Smooth muscle cell (in vitro differentiated cells): ENCODE measurements at regions not wholly inside any gene's neighbourhood (a gene's known extent, or its start where the extent isn't known, plus 50 kb on each side); places are given as distances from the start of the nearest gene placed in this dataset.

ENCODE experiments used
- DNase-seq: peaks from one replicate; lab custom pipeline; 2025; ENCODE audit not compliant: unreplicated experiment; lab: John Stamatoyannopoulos, UW
- H2AFZ ChIP-seq: fragments of 200-600 bp; sonication (generic); 2 replicates; pipeline ENCODE4 v1.6.0; 2016; ENCODE audit warnings: antibody characterized with exemption, low read depth, mild to moderate bottlenecking
- H3F3A ChIP-seq: fragments of 200-600 bp; sonication (generic); 2 replicates; pipeline ENCODE4 v1.6.0; 2017; ENCODE audit warnings: antibody characterized with exemption, low read depth
- H3K27ac ChIP-seq: fragments of 200-600 bp; sonication (generic); 2 replicates; pipeline ENCODE4 v1.5.1; 2016; ENCODE audit warnings: low read depth, mild to moderate bottlenecking
- H3K27me3 ChIP-seq: fragments of 200-600 bp; sonication (generic); 2 replicates; pipeline ENCODE4 v1.6.1; 2016; ENCODE audit warnings: low read depth, mild to moderate bottlenecking
- H3K36me3 ChIP-seq: fragments of 200-600 bp; sonication (generic); 2 replicates; pipeline ENCODE4 v1.5.1; 2016; ENCODE audit warnings: low read depth
- H3K4me1 ChIP-seq: fragments of 200-600 bp; sonication (generic); 2 replicates; pipeline ENCODE4 v1.5.1; 2016; ENCODE audit warnings: low read depth
- H3K4me2 ChIP-seq: fragments of 200-600 bp; sonication (generic); 2 replicates; pipeline ENCODE4 v1.6.0; 2016; ENCODE audit warnings: mild to moderate bottlenecking
- H3K4me3 ChIP-seq: fragments of 200-600 bp; sonication (generic); 2 replicates; pipeline ENCODE4 v1.5.1; 2016; ENCODE audit warnings: mild to moderate bottlenecking
- H3K79me2 ChIP-seq: fragments of 200-600 bp; sonication (generic); 2 replicates; pipeline ENCODE4 v1.6.0; 2016; ENCODE audit warnings: low read depth, mild to moderate bottlenecking
- H3K9ac ChIP-seq: fragments of 200-600 bp; sonication (generic); 2 replicates; pipeline ENCODE4 v1.6.0; 2016; ENCODE audit warnings: low read depth
- H3K9me3 ChIP-seq: fragments of 200-600 bp; sonication (generic); replicated peaks from 2 replicates; pipeline ENCODE4 v1.5.1; 2016; ENCODE audit warnings: low read depth
- H4K20me1 ChIP-seq: fragments of 200-600 bp; sonication (generic); 2 replicates; pipeline ENCODE4 v1.6.0; 2016; ENCODE audit warnings: low read depth
- CTCF ChIP-seq: fragments of 200-600 bp; sonication (generic); IDR thresholded peaks from 2 replicates; pipeline ENCODE4 v1.5.1; 2017; ENCODE audit warnings: borderline replicate concordance, mild to moderate bottlenecking, antibody characterized with exemption; ENCODE audit not compliant: insufficient read depth, poor library complexity, severe bottlenecking
- WGBS: methylation state at CpG from one replicate; pipeline ENCODE4 v1.1.7; 2016; ENCODE audit warnings: low lambda C conversion rate; 5-methylcytosine and 5-hydroxymethylcytosine counted together

- Histone ChIP-seq H3K4me3 (no peak overlapping the region), H3K36me3 (no peaks in the 10 kb centered on the region), H3K27ac (no peak overlapping the region), H3K9ac (no peak overlapping the region), H3K9me3 (no peaks in the 10 kb centered on the region), H3K79me2 (no peaks in the 10 kb centered on the region), H3F3A (no peaks in the 10 kb centered on the region), H3K4me1 (no peaks in the 10 kb centered on the region), H4K20me1 (no peaks in the 10 kb centered on the region), H3K4me2 (no peak overlapping the region), H3K27me3 (no peaks in the 10 kb centered on the region), H2AFZ (no peak overlapping the region)
- TF ChIP-seq CTCF = peak; percentile 44
- DNase-seq = no peak
- WGBS = 3% methylated on average over 1 of the region's 1 CpG
Measured at GRCh38 chr20:22974354-22974753, 60.8 kb upstream of the SSTR4 start.

- WGBS = 86% methylated on average over 4 of the region's 4 CpGs
Measured at GRCh38 chr20:22977047-22977785, 57.9 kb upstream of the SSTR4 start.

GRCh38 chr20:22984008-22984407 is 51.1 kb upstream of the SSTR4 start:
- 86% methylated on average over 4 of the region's 4 CpGs for WGBS
- no peaks in the 10 kb centered on the region for H3F3A ChIP-seq
- no peak overlapping the region for H3K9ac ChIP-seq
- H2AFZ ChIP-seq = no peak overlapping the region
- no peaks in the 10 kb centered on the region for H3K9me3 ChIP-seq
- no peaks in the 10 kb centered on the region for H3K4me1 ChIP-seq
- no peaks in the 10 kb centered on the region for H3K27me3 ChIP-seq
- TF ChIP-seq CTCF = no peak
- no peaks in the 10 kb centered on the region for H3K79me2 ChIP-seq
- no peaks in the 10 kb centered on the region for H4K20me1 ChIP-seq
- H3K27ac ChIP-seq = no peak overlapping the region
- no peak overlapping the region for H3K4me3 ChIP-seq
- no peaks in the 10 kb centered on the region for H3K36me3 ChIP-seq
- H3K4me2 ChIP-seq = no peak overlapping the region
- no peak for DNase-seq

More at GRCh38 chr20:22977047-22977785, 57.9 kb upstream of the SSTR4 start:
- Histone ChIP-seq H3K36me3 (no peaks in the 10 kb centered on the region), H3F3A (no peaks in the 10 kb centered on the region), H3K27me3 (no peaks in the 10 kb centered on the region), H3K79me2 (no peaks in the 10 kb centered on the region), H3K4me3 (no peak overlapping the region), H2AFZ (no peak overlapping the region), H3K4me2 (no peak overlapping the region), H4K20me1 (no peaks in the 10 kb centered on the region), H3K27ac (no peak overlapping the region), H3K9ac (no peak overlapping the region), H3K4me1 (no peaks in the 10 kb centered on the region), H3K9me3 (no peaks in the 10 kb centered on the region)
- no peak for DNase-seq
- TF ChIP-seq CTCF = no peak

GRCh38 chr20:22984606-22985005 is 50.5 kb upstream of the SSTR4 start:
- Histone ChIP-seq H2AFZ (no peak overlapping the region), H3K27me3 (no peaks in the 10 kb centered on the region), H3K36me3 (no peaks in the 10 kb centered on the region), H3F3A (no peaks in the 10 kb centered on the region), H3K79me2 (no peaks in the 10 kb centered on the region), H3K9me3 (no peaks in the 10 kb centered on the region), H3K4me1 (no peaks in the 10 kb centered on the region), H3K9ac (no peak overlapping the region), H3K4me3 (no peak overlapping the region), H3K4me2 (no peak overlapping the region), H4K20me1 (no peaks in the 10 kb centered on the region), H3K27ac (no peak overlapping the region)
- DNase-seq = no peak
- WGBS = 71% methylated on average over 8 of the region's 8 CpGs
- no peak for TF ChIP-seq CTCF
